H9 (cell line): ENCODE measurements at regions not wholly inside any gene's neighbourhood (a gene's known extent, or its start where the extent isn't known, plus 50 kb on each side); places are given as distances from the start of the nearest gene placed in this dataset.

Source experiments
- DNase-seq: peaks from one replicate; pipeline ENCODE4 v3.0.0-alpha.2; 2017
- H2AFZ ChIP-seq: one replicate; pipeline ENCODE4 v1.6.1; 2013; ENCODE audit warnings: mild to moderate bottlenecking, low read length, control low read depth, moderate library complexity
- H2AK5ac ChIP-seq: 2 replicates; pipeline ENCODE4 v1.6.1; 2013; ENCODE audit warnings: low read length, control low read depth, mixed read lengths; ENCODE audit not compliant: insufficient read length
- H2BK120ac ChIP-seq: one replicate; pipeline ENCODE4 v1.6.1; 2013; ENCODE audit warnings: low read depth, mild to moderate bottlenecking, low read length, control low read depth, inconsistent platforms; ENCODE audit not compliant: poor library complexity, severe bottlenecking
- H2BK12ac ChIP-seq: 2 replicates; pipeline ENCODE4 v1.6.1; 2013; ENCODE audit warnings: low read length, control low read depth, mixed read lengths, low read depth; ENCODE audit not compliant: insufficient read length
- H2BK15ac ChIP-seq: 2 replicates; pipeline ENCODE4 v1.6.1; 2013; ENCODE audit warnings: low read depth, low read length, control low read depth
- H2BK20ac ChIP-seq: one replicate; pipeline ENCODE4 v1.6.1; 2013; ENCODE audit warnings: low read depth, mild to moderate bottlenecking, low read length, control low read depth, inconsistent platforms; ENCODE audit not compliant: poor library complexity, severe bottlenecking
- H2BK5ac ChIP-seq: 2 replicates; pipeline ENCODE4 v1.6.1; 2013; ENCODE audit warnings: low read length, control low read depth, mixed read lengths; ENCODE audit not compliant: insufficient read length
- H3K14ac ChIP-seq: 2 replicates; pipeline ENCODE4 v1.6.1; 2013; ENCODE audit warnings: low read length, control low read depth; ENCODE audit not compliant: insufficient read depth
- H3K18ac ChIP-seq: 2 replicates; pipeline ENCODE4 v1.6.1; 2013; ENCODE audit warnings: low read depth, mild to moderate bottlenecking, mixed read lengths, low read length, control low read depth; ENCODE audit not compliant: insufficient read length
- H3K23ac ChIP-seq: 2 replicates; pipeline ENCODE4 v1.6.1; 2013; ENCODE audit warnings: low read length, control low read depth, mixed read lengths, low read depth; ENCODE audit not compliant: insufficient read length
- H3K23me2 ChIP-seq: 2 replicates; pipeline ENCODE4 v1.6.1; 2013; ENCODE audit warnings: low read depth, mild to moderate bottlenecking, mixed read lengths, low read length, control low read depth; ENCODE audit not compliant: insufficient read length, poor library complexity, severe bottlenecking
- H3K27ac ChIP-seq: 2 replicates; pipeline ENCODE4 v1.5.1; 2013; ENCODE audit warnings: low read length, control low read depth, mixed read lengths, low read depth; ENCODE audit not compliant: insufficient read length
- H3K27me3 ChIP-seq: 2 replicates; pipeline ENCODE4 v1.6.1; 2013; ENCODE audit warnings: low read length, control low read depth, inconsistent platforms; ENCODE audit not compliant: insufficient read depth
- H3K4ac ChIP-seq: 2 replicates; pipeline ENCODE4 v1.6.1; 2013; ENCODE audit warnings: low read depth, mild to moderate bottlenecking, control low read depth, inconsistent platforms, low read length, moderate library complexity
- H3K4me1 ChIP-seq: 2 replicates; pipeline ENCODE4 v1.6.1; 2013; ENCODE audit warnings: low read length, control low read depth, inconsistent platforms; ENCODE audit not compliant: insufficient read depth
- H3K4me2 ChIP-seq: 2 replicates; pipeline ENCODE4 v1.6.1; 2013; ENCODE audit warnings: low read length, control low read depth, mixed read lengths; ENCODE audit not compliant: insufficient read length, insufficient read depth
- H3K56ac ChIP-seq: 2 replicates; pipeline ENCODE4 v1.6.1; 2013; ENCODE audit warnings: low read depth, mild to moderate bottlenecking, mixed read lengths, low read length, control low read depth; ENCODE audit not compliant: insufficient read length
- H3K79me1 ChIP-seq: 2 replicates; pipeline ENCODE4 v1.6.1; 2013; ENCODE audit warnings: low read depth, mild to moderate bottlenecking, moderate library complexity, low read length, control low read depth, inconsistent platforms; ENCODE audit not compliant: insufficient read depth, poor library complexity, severe bottlenecking
- H3K79me2 ChIP-seq: 2 replicates; pipeline ENCODE4 v1.6.1; 2013; ENCODE audit warnings: low read length, control low read depth, inconsistent platforms; ENCODE audit not compliant: insufficient read depth
- H3K9ac ChIP-seq: 2 replicates; pipeline ENCODE4 v1.6.1; 2013; ENCODE audit warnings: low read length, control low read depth, mixed read lengths; ENCODE audit not compliant: insufficient read length; ENCODE audit errors: extremely low read depth
- H3K9me3 ChIP-seq: one replicate; pipeline ENCODE4 v1.6.1; 2013; ENCODE audit warnings: low read depth, low read length, inconsistent platforms; ENCODE audit not compliant: control insufficient read depth
- H3T11ph ChIP-seq: one replicate; pipeline ENCODE4 v1.6.1; 2013; ENCODE audit warnings: mild to moderate bottlenecking, low read length, control low read depth, inconsistent platforms
- H4K20me1 ChIP-seq: one replicate; pipeline ENCODE4 v1.6.1; 2013; ENCODE audit not compliant: control insufficient read depth, insufficient read length, insufficient read depth
- H4K5ac ChIP-seq: 2 replicates; pipeline ENCODE4 v1.6.1; 2013; ENCODE audit warnings: low read depth, mild to moderate bottlenecking, mixed read lengths, low read length, control low read depth; ENCODE audit not compliant: insufficient read length
- H4K8ac ChIP-seq: replicated peaks from 2 replicates; pipeline ENCODE4 v1.6.1; 2013; ENCODE audit warnings: low read length, control low read depth, mixed read lengths, low read depth; ENCODE audit not compliant: insufficient read length
- H4K91ac ChIP-seq: 2 replicates; pipeline ENCODE4 v1.6.1; 2013; ENCODE audit warnings: low read depth, mild to moderate bottlenecking, moderate library complexity, mixed read lengths, low read length, control low read depth; ENCODE audit not compliant: insufficient read length
- H3K27ac Mint-ChIP-seq, 3 experiments: 2 replicates in 2 of 3; 3 replicates in 1 of 3; pipeline ENCODE4 v1.8.0; 2020 to 2021; ENCODE audit warnings: mixed read lengths in 3 of 3, mild to moderate bottlenecking in 1 of 3, moderate library complexity in 1 of 3
- H3K27me3 Mint-ChIP-seq: 2 replicates; pipeline ENCODE4 v1.8.0; 2021; ENCODE audit warnings: low read depth, mild to moderate bottlenecking, moderate library complexity, mixed read lengths
- H3K36me3 Mint-ChIP-seq, 3 experiments: 2 replicates in 2 of 3; 3 replicates in 1 of 3; pipeline ENCODE4 v1.8.0; 2020 to 2021; ENCODE audit warnings: low read depth in 3 of 3, mixed read lengths in 3 of 3; ENCODE audit not compliant: insufficient read depth in 1 of 3
- H3K4me1 Mint-ChIP-seq, 2 experiments: 2 replicates each; pipeline ENCODE4 v1.8.0; 2020; ENCODE audit warnings: mixed read lengths in 2 of 2
- H3K4me3 Mint-ChIP-seq, 2 experiments: 2 replicates in 1 of 2; 3 replicates in 1 of 2; pipeline ENCODE4 v1.8.0; 2020 to 2021; ENCODE audit warnings: mild to moderate bottlenecking in 2 of 2, mixed read lengths in 2 of 2, moderate library complexity in 1 of 2
- H3K9me3 Mint-ChIP-seq, 2 experiments: 2 replicates in 1 of 2; 3 replicates in 1 of 2; pipeline ENCODE4 v1.8.0; 2020; ENCODE audit warnings: mild to moderate bottlenecking in 2 of 2, mixed read lengths in 2 of 2, moderate library complexity in 1 of 2
- WGBS: extraction: QIAGEN DNeasy Blood & Tissue Kit; methylation state at CpG from one replicate; pipeline ENCODE4 v1.1.7; 2013; ENCODE audit warnings: missing lambda C conversion rate, low lambda C conversion rate, mixed read lengths; ENCODE audit not compliant: insufficient read length; ENCODE audit errors: extremely low coverage; 5-methylcytosine and 5-hydroxymethylcytosine counted together
- TF ChIP-seq, protein P1 (sequence below): fragments of 200-600 bp; sonication (generic); conservative IDR thresholded peaks from 3 replicates; pipeline ENCODE4 v1.8.0; 2021; ENCODE audit warnings: antibody characterized with exemption, mild to moderate bottlenecking

- Mint-ChIP-seq H3K36me3 (no peaks in the 10 kb centered on the region), H3K4me1 (no peaks in the 10 kb centered on the region), H3K27ac (no peak overlapping the region), H3K27me3 (no peaks in the 10 kb centered on the region), H3K9me3 (no peaks in the 10 kb centered on the region), H3K4me3 (no peak overlapping the region)
- Histone ChIP-seq H4K8ac (no peak overlapping the region), H3K79me2 (no peaks in the 10 kb centered on the region), H3T11ph (no peak overlapping the region), H3K4me1 (no peaks in the 10 kb centered on the region), H3K23me2 (no peaks in the 10 kb centered on the region), H3K9me3 (no peaks in the 10 kb centered on the region), H2BK15ac (no peak overlapping the region), H4K91ac (no peak overlapping the region), H3K27me3 (no peaks in the 10 kb centered on the region), H3K9ac (no peak overlapping the region), H3K27ac (no peak overlapping the region), H2AFZ (no peak overlapping the region), H2BK5ac (no peak overlapping the region), H4K5ac (no peak overlapping the region), H2BK12ac (no peak overlapping the region), H3K14ac (no peak overlapping the region), H3K56ac (no peak overlapping the region), H3K4ac (no peak overlapping the region), H3K79me1 (no peaks in the 10 kb centered on the region), H3K4me2 (no peak overlapping the region), H2BK20ac (no peak overlapping the region), H2AK5ac (no peak overlapping the region), H3K23ac (no peak overlapping the region), H3K18ac (no peak overlapping the region), H2BK120ac (no peak overlapping the region), H4K20me1 (no peaks in the 10 kb centered on the region)
- no CpG with 5 or more reads among the region's 2 CpGs for WGBS
- TF ChIP-seq, protein P1, sequence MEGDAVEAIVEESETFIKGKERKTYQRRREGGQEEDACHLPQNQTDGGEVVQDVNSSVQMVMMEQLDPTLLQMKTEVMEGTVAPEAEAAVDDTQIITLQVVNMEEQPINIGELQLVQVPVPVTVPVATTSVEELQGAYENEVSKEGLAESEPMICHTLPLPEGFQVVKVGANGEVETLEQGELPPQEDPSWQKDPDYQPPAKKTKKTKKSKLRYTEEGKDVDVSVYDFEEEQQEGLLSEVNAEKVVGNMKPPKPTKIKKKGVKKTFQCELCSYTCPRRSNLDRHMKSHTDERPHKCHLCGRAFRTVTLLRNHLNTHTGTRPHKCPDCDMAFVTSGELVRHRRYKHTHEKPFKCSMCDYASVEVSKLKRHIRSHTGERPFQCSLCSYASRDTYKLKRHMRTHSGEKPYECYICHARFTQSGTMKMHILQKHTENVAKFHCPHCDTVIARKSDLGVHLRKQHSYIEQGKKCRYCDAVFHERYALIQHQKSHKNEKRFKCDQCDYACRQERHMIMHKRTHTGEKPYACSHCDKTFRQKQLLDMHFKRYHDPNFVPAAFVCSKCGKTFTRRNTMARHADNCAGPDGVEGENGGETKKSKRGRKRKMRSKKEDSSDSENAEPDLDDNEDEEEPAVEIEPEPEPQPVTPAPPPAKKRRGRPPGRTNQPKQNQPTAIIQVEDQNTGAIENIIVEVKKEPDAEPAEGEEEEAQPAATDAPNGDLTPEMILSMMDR: no peak
- no peak for DNase-seq
Observed at GRCh38 chr3:6809349-6809748, 51.6 kb upstream of the GRM7 start.
